K562 (cell line): ENCODE measurements at regions not wholly inside any gene's neighbourhood (a gene's known extent, or its start where the extent isn't known, plus 50 kb on each side); places are given as distances from the start of the nearest gene placed in this dataset.

Experiments used
- ATAC-seq: fragments of 200-7000 bp; cut with Tn5 transposase; 3 replicates; pipeline ENCODE4 v1.9.1; 2020; ENCODE audit warnings: moderate library complexity
- BruUV-seq: library from RNA; stranded (reverse); fragments of 400-500 nt; replicated peaks from 2 replicates; lab custom pipeline; 2021; lab: Mats Ljungman, UMichigan
- CTCF ChIA-PET: fragments of 300-600 bp; formaldehyde crosslinking; extraction: SDS; loops from one replicate; lab custom pipeline; 2021; ENCODE audit warnings: low intra/inter-chr PET ratio; lab: Yijun Ruan, JAX
- POLR2A ChIA-PET: fragments of 300-600, 350-650 bp; sonication (Branson Sonifier 250); formaldehyde crosslinking; extraction: SDS; loops from one replicate; lab custom pipeline; 2021; ENCODE audit warnings: antibody characterized with exemption, inconsistent platforms; lab: Yijun Ruan, JAX
- DNase-seq, 4 experiments: peaks; one replicate each; pipeline versions ENCODE4 v3.0.0 to v3.0.0-alpha.2; 2011 to 2018; ENCODE audit warnings: low spot score in 3 of 4, mixed read lengths in 3 of 4; ENCODE audit errors: extremely low read depth in 1 of 4
- FAIRE-seq: peaks from 2 replicates; lab custom pipeline; 2011; peaks lifted over from hg19 to GRCh38; lab: Jason Lieb, UNC
- H2AFZ ChIP-seq: 2 replicates; pipeline ENCODE4 v1.6.0; 2011; ENCODE audit warnings: low read depth, low read length, control low read depth, inconsistent platforms
- H3K27ac ChIP-seq: fragments of 200-600 bp; 3 replicates; pipeline ENCODE4 v1.8.0; 2011; ENCODE audit warnings: low read depth, mild to moderate bottlenecking, control low read depth, inconsistent platforms, low read length, moderate library complexity, mixed read lengths; ENCODE audit errors: extremely low read depth
- H3K27me3 ChIP-seq, 2 experiments: fragments of 300-600 bp in 1 of 2; 2 replicates in 1 of 2; 3 replicates in 1 of 2; pipeline versions ENCODE4 v1.6.0 to v1.8.0; 2011; ENCODE audit warnings: inconsistent platforms in 2 of 2, low read length in 2 of 2, mild to moderate bottlenecking in 1 of 2, mixed read lengths in 1 of 2, moderate library complexity in 1 of 2; ENCODE audit not compliant: control insufficient read depth in 2 of 2, insufficient read depth in 2 of 2
- H3K36me3 ChIP-seq: fragments of 300-600 bp; 3 replicates; pipeline ENCODE4 v1.8.0; 2011; ENCODE audit warnings: mild to moderate bottlenecking, low read length, inconsistent platforms; ENCODE audit not compliant: control insufficient read depth, insufficient read depth
- H3K4me1 ChIP-seq, 2 experiments: fragments of 200-600 bp in 1 of 2; replicated peaks in 1 of 2; 2 replicates in 1 of 2; 3 replicates in 1 of 2; pipeline versions ENCODE4 v1.5.1 to v1.8.0; 2011; ENCODE audit warnings: inconsistent platforms in 2 of 2, low read length in 2 of 2, mild to moderate bottlenecking in 1 of 2, mixed read lengths in 1 of 2, moderate library complexity in 1 of 2; ENCODE audit not compliant: control insufficient read depth in 2 of 2, insufficient read depth in 2 of 2
- H3K4me2 ChIP-seq: 2 replicates; pipeline ENCODE4 v1.6.1; 2011; ENCODE audit warnings: low read length, control low read depth, inconsistent platforms, mixed read lengths; ENCODE audit not compliant: insufficient read depth
- H3K4me3 ChIP-seq: fragments of 200-600 bp; sonication (generic), shearing (Covaris generic); 2 replicates; pipeline ENCODE4 v1.5.1; 2016; ENCODE audit warnings: control low read depth, inconsistent platforms
- H3K79me2 ChIP-seq: fragments of 200-600 bp; 3 replicates; pipeline ENCODE4 v1.8.0; 2011; ENCODE audit warnings: low read length, inconsistent platforms; ENCODE audit not compliant: control insufficient read depth, insufficient read depth
- H3K9ac ChIP-seq, 2 experiments: 2 replicates each; pipeline versions ENCODE4 v1.6.0 to v1.6.1; 2011; ENCODE audit warnings: low read depth in 2 of 2, low read length in 2 of 2, control low read depth in 1 of 2, inconsistent platforms in 1 of 2, mild to moderate bottlenecking in 1 of 2, mixed read lengths in 1 of 2; ENCODE audit not compliant: insufficient read depth in 1 of 2
- H3K9me1 ChIP-seq: one replicate; pipeline ENCODE4 v1.6.0; 2011; ENCODE audit warnings: inconsistent platforms, mild to moderate bottlenecking, low read length, moderate library complexity; ENCODE audit not compliant: control insufficient read depth, insufficient read depth
- H3K9me3 ChIP-seq: replicated peaks from 2 replicates; pipeline ENCODE4 v1.5.1; 2011; ENCODE audit warnings: low read depth, low read length, inconsistent platforms; ENCODE audit not compliant: control insufficient read depth, insufficient read depth
- H4K20me1 ChIP-seq: replicated peaks from 2 replicates; pipeline ENCODE4 v1.6.1; 2011; ENCODE audit warnings: low read length, inconsistent platforms, mixed read lengths; ENCODE audit not compliant: control insufficient read depth, insufficient read depth
- ATF2 ChIP-seq: sonication (generic); formaldehyde crosslinking; IDR thresholded peaks from 2 replicates; pipeline ENCODE4 v1.8.1; 2022; ENCODE audit warnings: missing genetic modification reagents
- BRF1 ChIP-seq: IDR thresholded peaks from 3 replicates; pipeline ENCODE4 v1.6.1; 2011; ENCODE audit warnings: borderline replicate concordance, mild to moderate bottlenecking; ENCODE audit not compliant: insufficient read length; ENCODE audit errors: extremely low read depth
- ELF1 ChIP-seq: fragments of 200-800 bp; sonication (Bioruptor generic); IDR thresholded peaks from 2 replicates; pipeline ENCODE4 v1.6.1; 2016; ENCODE audit warnings: missing genetic modification characterization, missing compliant biosample characterization
- ELF2 ChIP-seq: fragments of 250-450 bp; sonication (Bioruptor Pico); IDR thresholded peaks from 2 replicates; pipeline ENCODE4 v1.5.0; 2021; ENCODE audit warnings: mild to moderate bottlenecking
- EP400 ChIP-seq: fragments of 450-650 bp; IDR thresholded peaks from 2 replicates; pipeline ENCODE4 v1.6.1; 2017; ENCODE audit warnings: antibody characterized with exemption, mild to moderate bottlenecking, moderate library complexity
- HMG20A ChIP-seq: fragments of 450-650 bp; formaldehyde crosslinking; conservative IDR thresholded peaks from 2 replicates; pipeline ENCODE4 v1.4.0; 2020; ENCODE audit warnings: mild to moderate bottlenecking, mixed read lengths
- IFI16 ChIP-seq: fragments of 250-450 bp; sonication (Bioruptor Pico); IDR thresholded peaks from 2 replicates; pipeline ENCODE4 v2.1.2; 2022; ENCODE audit warnings: mild to moderate bottlenecking, inconsistent platforms
- JUN ChIP-seq, 2 experiments: sonication (generic) in 1 of 2; formaldehyde crosslinking in 1 of 2; IDR thresholded peaks; 2 replicates each; pipeline versions ENCODE4 v1.6.1 to v1.8.0; 2012 to 2022; ENCODE audit warnings: borderline replicate concordance in 2 of 2, mild to moderate bottlenecking in 2 of 2, improper control_type of control experiment in 1 of 2, low read depth in 1 of 2, low read length in 1 of 2, missing genetic modification reagents in 1 of 2
- KAT8 ChIP-seq: fragments of 450-650 bp; IDR thresholded peaks from 2 replicates; pipeline ENCODE4 v1.6.1; 2016; ENCODE audit warnings: low read depth, mild to moderate bottlenecking
- KLF6 ChIP-seq: fragments of 250-450 bp; sonication (Bioruptor Pico); IDR thresholded peaks from 2 replicates; pipeline ENCODE4 v1.4.0; 2020; ENCODE audit warnings: mild to moderate bottlenecking, moderate library complexity, borderline replicate concordance
- NEUROD1 ChIP-seq: fragments of 150-350 bp; IDR thresholded peaks from 2 replicates; pipeline ENCODE4 v1.6.1; 2014; ENCODE audit warnings: borderline replicate concordance, low read length, low read depth; ENCODE audit not compliant: partially characterized antibody
- SIN3B ChIP-seq: fragments of 450-650 bp; IDR thresholded peaks from 2 replicates; pipeline ENCODE4 v1.6.1; 2017; ENCODE audit warnings: low read depth, mild to moderate bottlenecking, moderate library complexity
- SMAD1 ChIP-seq: fragments of 150-350 bp; IDR thresholded peaks from 2 replicates; pipeline ENCODE4 v1.6.1; 2014; ENCODE audit warnings: low read length, low read depth; ENCODE audit not compliant: partially characterized antibody
- ZBTB49 ChIP-seq: sonication (generic); formaldehyde crosslinking; IDR thresholded peaks from 2 replicates; pipeline ENCODE4 v1.8.0; 2022; ENCODE audit warnings: missing genetic modification reagents, mild to moderate bottlenecking, borderline replicate concordance
- ZNF696 ChIP-seq: fragments of 250-450 bp; sonication (Bioruptor Pico); conservative IDR thresholded peaks from 2 replicates; pipeline ENCODE4 v1.4.0; 2020; ENCODE audit warnings: mild to moderate bottlenecking, moderate library complexity
- ZNF780A ChIP-seq: fragments of 250-450 bp; sonication (Bioruptor Pico); IDR thresholded peaks from 2 replicates; pipeline ENCODE4 v1.5.0; 2021; ENCODE audit warnings: mild to moderate bottlenecking
- WGBS: fragments of 100-300 bp; shearing (Covaris generic); methylation state at CpG from one replicate; pipeline ENCODE4 v1.1.6; 2016; ENCODE audit warnings: low coverage, mixed read lengths; ENCODE audit not compliant: insufficient coverage; ENCODE audit errors: missing lambda C conversion rate; 5-methylcytosine and 5-hydroxymethylcytosine counted together
- in situ Hi-C: fragments of 300-500 bp; cut with MboI; formaldehyde crosslinking; loops from 4 replicates; pipeline ENCODE4 v1.15.0; 2018; ENCODE audit warnings: inconsistent platforms, mixed read lengths
- intact Hi-C: fragments of 100-400 bp; cut with micrococcal nuclease; formaldehyde crosslinking; loops from 2 replicates; pipeline ENCODE4 v1.14.2; 2022
- TF ChIP-seq, protein P1 (sequence below): fragments of 450-650 bp; formaldehyde crosslinking; conservative IDR thresholded peaks from 2 replicates; pipeline ENCODE4 v1.4.0; 2022; ENCODE audit warnings: mild to moderate bottlenecking, missing genetic modification characterization

GRCh38 chr2:200243441-200243840 lies 63.1 kb upstream of the SPATS2L start (continued):
- TF ChIP-seq KAT8 (no peak), HMG20A (CRISPR knock-in tag) (no peak), ELF2 (CRISPR knock-in tag) (no peak), ZNF780A (CRISPR knock-in tag) (no peak), ZNF696 (CRISPR knock-in tag) (no peak), JUN (IDR thresholded peaks at IDR 0.05; ENCODE audit: borderline replicate concordance, low read depth, low read length) (no peak), JUN (CRISPR knock-in tag; IDR thresholded peaks at IDR 0.05; ENCODE audit: borderline replicate concordance) (no peak)

GRCh38 chr2:200244111-200244510 lies 62.4 kb upstream of the SPATS2L start:
- Histone ChIP-seq H3K79me2 (no peaks in the 10 kb centered on the region), H3K4me2 (no peak overlapping the region), H3K27ac (no peak overlapping the region), H2AFZ (no peak overlapping the region), H3K27me3 (no peaks in the 10 kb centered on the region), H3K9me1 (no peaks in the 10 kb centered on the region), H3K36me3 (no peaks in the 10 kb centered on the region), H3K9ac (no peak overlapping the region), H3K4me3 (no peak overlapping the region), H4K20me1 (no peaks in the 10 kb centered on the region), H3K4me1 (no peaks in the 10 kb centered on the region; a peak in 1 of 5 replicates), H3K9me3 (no peaks in the 10 kb centered on the region)
- ChIA-PET POLR2A (no interaction called here), CTCF (no interaction called here)
- no peak for FAIRE-seq
- in situ Hi-C loops (no loop called here), intact Hi-C loops (no loop called here)
- ATAC-seq = no peak
- DNase-seq = no peak
- 40% methylated on average over 1 of the region's 1 CpG for WGBS
- no TSS peak for BruUV-seq
- TF ChIP-seq ATF2 (CRISPR knock-in tag) = no peak
- TF ChIP-seq, protein P1, sequence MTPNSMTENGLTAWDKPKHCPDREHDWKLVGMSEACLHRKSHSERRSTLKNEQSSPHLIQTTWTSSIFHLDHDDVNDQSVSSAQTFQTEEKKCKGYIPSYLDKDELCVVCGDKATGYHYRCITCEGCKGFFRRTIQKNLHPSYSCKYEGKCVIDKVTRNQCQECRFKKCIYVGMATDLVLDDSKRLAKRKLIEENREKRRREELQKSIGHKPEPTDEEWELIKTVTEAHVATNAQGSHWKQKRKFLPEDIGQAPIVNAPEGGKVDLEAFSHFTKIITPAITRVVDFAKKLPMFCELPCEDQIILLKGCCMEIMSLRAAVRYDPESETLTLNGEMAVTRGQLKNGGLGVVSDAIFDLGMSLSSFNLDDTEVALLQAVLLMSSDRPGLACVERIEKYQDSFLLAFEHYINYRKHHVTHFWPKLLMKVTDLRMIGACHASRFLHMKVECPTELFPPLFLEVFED (CRISPR knock-in tag) = no peak
- no peak for TF ChIP-seq KLF6 (CRISPR knock-in tag)
- TF ChIP-seq SIN3B = no peak
- TF ChIP-seq ZBTB49 (CRISPR knock-in tag) = no peak
- no peak for TF ChIP-seq EP400
- TF ChIP-seq ELF1 (tag) = no peak
- TF ChIP-seq IFI16 (CRISPR knock-in tag) = no peak
- TF ChIP-seq BRF1 = no peak
- no peak for TF ChIP-seq SMAD1
- no peak for TF ChIP-seq NEUROD1
